Liver (tissue), 8 donors: ENCODE measurements at regions not wholly inside any gene's neighbourhood (a gene's known extent, or its start where the extent isn't known, plus 50 kb on each side); places are given as distances from the start of the nearest gene placed in this dataset.

Experiments
- DNase-seq: peaks from one replicate; pipeline ENCODE4 v3.0.0-alpha.2; 2017; ENCODE audit warnings: low spot score
- H3K27ac ChIP-seq, 2 donors: one replicate each; pipeline ENCODE4 v1.7.0; 2013; ENCODE audit warnings: inconsistent platforms in 2 of 2, low read length in 2 of 2, control low read depth in 1 of 2, low read depth in 1 of 2, mild to moderate bottlenecking in 1 of 2
- H3K27me3 ChIP-seq, 4 donors: one replicate each; pipeline versions ENCODE4 v1.6.1 to v1.7.0; 2013; ENCODE audit warnings: low read length in 3 of 4, inconsistent platforms in 1 of 4, mild to moderate bottlenecking in 1 of 4, moderate library complexity in 1 of 4; ENCODE audit not compliant: control insufficient read depth in 4 of 4, insufficient read depth in 4 of 4
- H3K36me3 ChIP-seq, 4 donors: one replicate each; pipeline versions ENCODE4 v1.6.1 to v1.7.0; 2013; ENCODE audit warnings: low read length in 3 of 4, mild to moderate bottlenecking in 3 of 4, low read depth in 1 of 4, moderate library complexity in 1 of 4; ENCODE audit not compliant: control insufficient read depth in 4 of 4, insufficient read depth in 3 of 4
- H3K4me1 ChIP-seq, 4 donors: one replicate each; pipeline versions ENCODE4 v1.6.1 to v1.7.0; 2013; ENCODE audit warnings: low read length in 3 of 4, mild to moderate bottlenecking in 3 of 4, moderate library complexity in 1 of 4; ENCODE audit not compliant: control insufficient read depth in 4 of 4, insufficient read depth in 4 of 4
- H3K4me3 ChIP-seq, 3 donors: one replicate each; pipeline versions ENCODE4 v1.6.1 to v1.7.0; 2013; ENCODE audit warnings: low read length in 3 of 3, control low read depth in 1 of 3, low read depth in 1 of 3, mild to moderate bottlenecking in 1 of 3
- H3K9ac ChIP-seq, 2 donors: one replicate each; pipeline ENCODE4 v1.7.0; 2013; ENCODE audit warnings: low read length in 2 of 2, mild to moderate bottlenecking in 2 of 2, moderate library complexity in 2 of 2, control low read depth in 1 of 2, low read depth in 1 of 2
- H3K9me3 ChIP-seq, 4 donors: one replicate each; pipeline versions ENCODE4 v1.6.1 to v1.7.0; 2013; ENCODE audit warnings: low read length in 3 of 4; ENCODE audit not compliant: control insufficient read depth in 4 of 4
- CTCF ChIP-seq: fragments of 150-350 bp; IDR thresholded peaks from 2 replicates; pipeline ENCODE4 v1.5.1; 2017; ENCODE audit warnings: improper control_type of control experiment, low read depth, low read length; ENCODE audit not compliant: missing input control
- FOXA1 ChIP-seq: IDR thresholded peaks from 2 replicates; pipeline ENCODE4 v1.6.1; 2016; ENCODE audit warnings: antibody characterized with exemption
- FOXA2 ChIP-seq: IDR thresholded peaks from 2 replicates; pipeline ENCODE4 v1.6.1; 2016; ENCODE audit warnings: antibody characterized with exemption
- GABPA ChIP-seq, 2 donors: IDR thresholded peaks in 1 of 2; conservative IDR thresholded peaks in 1 of 2; 2 replicates each; pipeline ENCODE4 v1.6.1; 2016; ENCODE audit warnings: antibody characterized with exemption in 2 of 2, mild to moderate bottlenecking in 1 of 2, moderate library complexity in 1 of 2
- HNF4A ChIP-seq, 2 donors: conservative IDR thresholded peaks; 2 replicates each; pipeline ENCODE4 v1.6.1; 2016; ENCODE audit warnings: antibody characterized with exemption in 2 of 2, mild to moderate bottlenecking in 2 of 2
- HNF4G ChIP-seq: IDR thresholded peaks from 2 replicates; pipeline ENCODE4 v1.6.1; 2016; ENCODE audit warnings: antibody characterized with exemption
- JUND ChIP-seq, 2 donors: IDR thresholded peaks; 2 replicates each; pipeline ENCODE4 v1.6.1; 2016; ENCODE audit warnings: antibody characterized with exemption in 2 of 2
- NR2F2 ChIP-seq: IDR thresholded peaks from 2 replicates; pipeline ENCODE4 v1.6.1; 2016; ENCODE audit warnings: antibody characterized with exemption
- RAD21 ChIP-seq, 2 donors: IDR thresholded peaks; 2 replicates each; pipeline ENCODE4 v1.6.1; 2016; ENCODE audit warnings: antibody characterized with exemption in 2 of 2, mild to moderate bottlenecking in 2 of 2
- REST ChIP-seq: IDR thresholded peaks from 2 replicates; pipeline ENCODE4 v1.6.1; 2016; ENCODE audit warnings: antibody characterized with exemption, mild to moderate bottlenecking
- RXRA ChIP-seq, 2 donors: IDR thresholded peaks; 2 replicates each; pipeline ENCODE4 v1.6.1; 2017 to 2018; ENCODE audit warnings: antibody characterized with exemption in 2 of 2, mild to moderate bottlenecking in 1 of 2
- SP1 ChIP-seq: IDR thresholded peaks from 2 replicates; pipeline ENCODE4 v1.6.1; 2018; ENCODE audit warnings: antibody characterized with exemption, mild to moderate bottlenecking
- TAF1 ChIP-seq: conservative IDR thresholded peaks from 2 replicates; pipeline ENCODE4 v1.6.1; 2016; ENCODE audit warnings: antibody characterized with exemption, mild to moderate bottlenecking
- ZBTB33 ChIP-seq: IDR thresholded peaks from 2 replicates; pipeline ENCODE4 v1.6.1; 2016; ENCODE audit warnings: antibody characterized with exemption
- WGBS: extraction: QIAGEN DNeasy Blood & Tissue Kit; methylation state at CpG from one replicate; pipeline ENCODE4 v1.1.7; 2013; 5-methylcytosine and 5-hydroxymethylcytosine counted together
- TF ChIP-seq, protein P1 (sequence below): IDR thresholded peaks from 2 replicates; pipeline ENCODE4 v1.6.1; 2016; ENCODE audit warnings: antibody characterized with exemption
- TF ChIP-seq, protein P2 (sequence below): IDR thresholded peaks from 2 replicates; pipeline ENCODE4 v1.6.1; 2016; ENCODE audit warnings: antibody characterized with exemption
- donor health status: healthy.
- donor health status: healthy.
- donor health status: healthy.
- donor health status: healthy.
- donor health status: healthy.

GRCh38 chr11:26891501-26891900 is 102.4 kb upstream of the FIBIN start:
- Histone ChIP-seq H3K27me3 (no peaks in the 10 kb centered on the region), H3K9ac (no peak overlapping the region), H3K9me3 (no peaks in the 10 kb centered on the region), H3K36me3 (no peaks in the 10 kb centered on the region), H3K27ac (no peak overlapping the region), H3K4me3 (no peak overlapping the region), H3K4me1 (no peaks in the 10 kb centered on the region)
- TF ChIP-seq HNF4A (conservative IDR thresholded peaks at IDR 0.05) = no peak
- TF ChIP-seq SP1 = no peak
- TF ChIP-seq FOXA2 = no peak
- no peak for TF ChIP-seq TAF1
- no peak for TF ChIP-seq JUND (IDR thresholded peaks at IDR 0.05)
- no peak for TF ChIP-seq NR2F2
- no peak for TF ChIP-seq CTCF
- TF ChIP-seq ZBTB33 = no peak
- no peak for TF ChIP-seq FOXA1
- TF ChIP-seq RAD21 (IDR thresholded peaks at IDR 0.05) = no peak
- TF ChIP-seq HNF4G = no peak
- no peak for TF ChIP-seq RXRA (IDR thresholded peaks at IDR 0.05)
- no peak for DNase-seq
- 95% methylated on average over 2 of the region's 2 CpGs for WGBS

DNA sequence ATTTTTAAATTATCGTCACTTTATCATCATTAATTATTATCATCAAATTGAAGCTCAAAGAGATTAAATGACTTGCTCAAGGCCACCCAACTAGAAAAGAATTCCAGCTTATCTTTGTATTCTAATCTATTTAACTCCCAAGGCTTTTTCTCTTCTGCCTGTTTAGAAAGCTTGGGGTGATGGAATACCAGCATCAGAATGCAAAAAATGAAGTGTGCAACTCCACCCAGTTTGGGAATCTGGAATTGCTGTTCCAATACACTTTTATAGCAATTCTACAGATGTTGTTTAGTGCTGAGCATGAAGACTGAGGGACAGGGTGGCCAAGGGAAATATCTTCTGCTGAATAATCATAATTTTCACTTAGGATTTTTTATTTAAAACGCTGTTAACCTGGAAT is 97.2 kb upstream of the FIBIN start:
- no peak for DNase-seq
- Histone ChIP-seq H3K27me3 (no peaks in the 10 kb centered on the region), H3K36me3 (no peaks in the 10 kb centered on the region), H3K4me1 (no peaks in the 10 kb centered on the region), H3K9me3 (no peaks in the 10 kb centered on the region), H3K9ac (no peak overlapping the region), H3K27ac (no peak overlapping the region), H3K4me3 (no peak overlapping the region)
- TF ChIP-seq RAD21 (IDR thresholded peaks at IDR 0.05) = no peak
- no peak for TF ChIP-seq ZBTB33
- TF ChIP-seq JUND (IDR thresholded peaks at IDR 0.05) = no peak
- TF ChIP-seq, protein P1, sequence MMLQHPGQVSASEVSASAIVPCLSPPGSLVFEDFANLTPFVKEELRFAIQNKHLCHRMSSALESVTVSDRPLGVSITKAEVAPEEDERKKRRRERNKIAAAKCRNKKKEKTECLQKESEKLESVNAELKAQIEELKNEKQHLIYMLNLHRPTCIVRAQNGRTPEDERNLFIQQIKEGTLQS = no peak
- TF ChIP-seq NR2F2 = no peak
- TF ChIP-seq, protein P2, sequence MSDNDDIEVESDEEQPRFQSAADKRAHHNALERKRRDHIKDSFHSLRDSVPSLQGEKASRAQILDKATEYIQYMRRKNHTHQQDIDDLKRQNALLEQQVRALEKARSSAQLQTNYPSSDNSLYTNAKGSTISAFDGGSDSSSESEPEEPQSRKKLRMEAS = no peak
- no peak for TF ChIP-seq TAF1
- no peak for TF ChIP-seq RXRA (IDR thresholded peaks at IDR 0.05)
- no peak for TF ChIP-seq HNF4G
- TF ChIP-seq GABPA (IDR thresholded peaks at IDR 0.05 in 1 of 2, conservative IDR thresholded peaks at IDR 0.05 in 1 of 2) = no peak
- no peak for TF ChIP-seq FOXA1
- no peak for TF ChIP-seq SP1
- no peak for TF ChIP-seq REST
- 42% methylated on average over 2 of the region's 2 CpGs for WGBS
